Tibial artery (tissue), 4 donors: ENCODE measurements at regions not wholly inside any gene's neighbourhood (a gene's known extent, or its start where the extent isn't known, plus 50 kb on each side); places are given as distances from the start of the nearest gene placed in this dataset.

Experiments
- DNase-seq, 2 donors: peaks; one replicate each; pipeline ENCODE4 v3.0.0-alpha.2; 2019
- H3K27ac ChIP-seq, 2 donors: fragments of 200-600 bp; sonication (generic) in 1 of 2; 1 replicate in 1 of 2; 2 replicates in 1 of 2; pipeline ENCODE4 v1.5.1; 2018 to 2019; ENCODE audit warnings: mild to moderate bottlenecking in 1 of 2
- H3K27me3 ChIP-seq, 2 donors: fragments of 200-600 bp; sonication (generic) in 1 of 2; one replicate each; pipeline versions ENCODE4 v1.5.1 to v1.6.0; 2016 to 2019
- H3K36me3 ChIP-seq, 3 donors: fragments of 200-600 bp; sonication (generic) in 2 of 3; one replicate each; pipeline ENCODE4 v1.5.1; 2016 to 2019; ENCODE audit warnings: mild to moderate bottlenecking in 2 of 3
- H3K4me1 ChIP-seq, 4 donors: fragments of 200-600 bp; sonication (generic) in 2 of 4; 1 replicate in 3 of 4; 2 replicates in 1 of 4; pipeline ENCODE4 v1.5.1; 2016 to 2019
- H3K4me3 ChIP-seq, 2 donors: fragments of 200-600 bp; sonication (generic) in 1 of 2; 1 replicate in 1 of 2; 2 replicates in 1 of 2; pipeline ENCODE4 v1.5.1; 2018 to 2019; ENCODE audit warnings: mild to moderate bottlenecking in 2 of 2
- H3K9me3 ChIP-seq, 3 donors: fragments of 200-600 bp; sonication (generic) in 1 of 3; one replicate each; pipeline ENCODE4 v1.5.1; 2016 to 2019
- intact Hi-C: fragments of 100-400 bp; cut with DNase I; formaldehyde crosslinking; loops from one replicate; pipeline ENCODE4 v1.15.0; 2023; ENCODE audit warnings: low total_unique reads
- TF ChIP-seq, protein P1 (sequence below), 2 experiments: fragments of 200-600 bp in 1 of 2; fragments of 450-650 bp in 1 of 2; IDR thresholded peaks; one replicate each; pipeline ENCODE4 v1.5.1; 2017 to 2019; ENCODE audit warnings: antibody characterized with exemption in 2 of 2, mild to moderate bottlenecking in 1 of 2, moderate library complexity in 1 of 2

- intact Hi-C loops, result no loop called here
Observed at GRCh38 chr11:112593440-112593839, 332.8 kb upstream of the PLET1 start.

GRCh38 chr11:112596324-112596723 is 335.7 kb upstream of the PLET1 start:
- H3K27ac ChIP-seq, result no peak overlapping the region
- no peaks in the 10 kb centered on the region for H3K36me3 ChIP-seq
- H3K27me3 ChIP-seq, result no peaks in the 10 kb centered on the region
- intact Hi-C loops, result no loop called here
- no peaks in the 10 kb centered on the region for H3K9me3 ChIP-seq
- DNase-seq, result no peak
- no peaks in the 10 kb centered on the region for H3K4me1 ChIP-seq
- TF ChIP-seq, protein P1, sequence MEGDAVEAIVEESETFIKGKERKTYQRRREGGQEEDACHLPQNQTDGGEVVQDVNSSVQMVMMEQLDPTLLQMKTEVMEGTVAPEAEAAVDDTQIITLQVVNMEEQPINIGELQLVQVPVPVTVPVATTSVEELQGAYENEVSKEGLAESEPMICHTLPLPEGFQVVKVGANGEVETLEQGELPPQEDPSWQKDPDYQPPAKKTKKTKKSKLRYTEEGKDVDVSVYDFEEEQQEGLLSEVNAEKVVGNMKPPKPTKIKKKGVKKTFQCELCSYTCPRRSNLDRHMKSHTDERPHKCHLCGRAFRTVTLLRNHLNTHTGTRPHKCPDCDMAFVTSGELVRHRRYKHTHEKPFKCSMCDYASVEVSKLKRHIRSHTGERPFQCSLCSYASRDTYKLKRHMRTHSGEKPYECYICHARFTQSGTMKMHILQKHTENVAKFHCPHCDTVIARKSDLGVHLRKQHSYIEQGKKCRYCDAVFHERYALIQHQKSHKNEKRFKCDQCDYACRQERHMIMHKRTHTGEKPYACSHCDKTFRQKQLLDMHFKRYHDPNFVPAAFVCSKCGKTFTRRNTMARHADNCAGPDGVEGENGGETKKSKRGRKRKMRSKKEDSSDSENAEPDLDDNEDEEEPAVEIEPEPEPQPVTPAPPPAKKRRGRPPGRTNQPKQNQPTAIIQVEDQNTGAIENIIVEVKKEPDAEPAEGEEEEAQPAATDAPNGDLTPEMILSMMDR (IDR thresholded peaks at IDR 0.05), result no peak
- H3K4me3 ChIP-seq, result no peak overlapping the region

More at GRCh38 chr11:112593440-112593839, 332.8 kb upstream of the PLET1 start:
- TF ChIP-seq, protein P1 (IDR thresholded peaks at IDR 0.05), result no peak
- no peak for DNase-seq
- H3K9me3 ChIP-seq, result no peaks in the 10 kb centered on the region
- H3K36me3 ChIP-seq, result no peaks in the 10 kb centered on the region
- no peaks in the 10 kb centered on the region for H3K27me3 ChIP-seq
- H3K4me1 ChIP-seq, result peaks cover 0 to 2% (median 0%) of the 10 kb centered on the region in 4 donors
- H3K4me3 ChIP-seq, result no peak overlapping the region
- H3K27ac ChIP-seq, result no peak overlapping the region

- intact Hi-C loops, result no loop called here
- Histone ChIP-seq H3K4me3 (no peak overlapping the region), H3K27ac (no peak overlapping the region), H3K9me3 (no peaks in the 10 kb centered on the region), H3K27me3 (no peaks in the 10 kb centered on the region), H3K36me3 (no peaks in the 10 kb centered on the region), H3K4me1 (no peaks in the 10 kb centered on the region)
- no peak for DNase-seq
- TF ChIP-seq, protein P1 (IDR thresholded peaks at IDR 0.05), result no peak
Observed at GRCh38 chr11:112597286-112597790, 336.7 kb upstream of the PLET1 start.

- Histone ChIP-seq H3K36me3 (no peaks in the 10 kb centered on the region), H3K27me3 (peaks cover 0 to 3% of the 10 kb centered on the region in 2 donors), H3K27ac (no peak overlapping the region), H3K4me1 (no peaks in the 10 kb centered on the region), H3K4me3 (no peak overlapping the region), H3K9me3 (no peaks in the 10 kb centered on the region)
- no peak for DNase-seq
- intact Hi-C loops, result no loop called here
- TF ChIP-seq, protein P1 (IDR thresholded peaks at IDR 0.05), result no peak
Observed at GRCh38 chr11:112599265-112599664, 338.6 kb upstream of the PLET1 start.

DNA sequence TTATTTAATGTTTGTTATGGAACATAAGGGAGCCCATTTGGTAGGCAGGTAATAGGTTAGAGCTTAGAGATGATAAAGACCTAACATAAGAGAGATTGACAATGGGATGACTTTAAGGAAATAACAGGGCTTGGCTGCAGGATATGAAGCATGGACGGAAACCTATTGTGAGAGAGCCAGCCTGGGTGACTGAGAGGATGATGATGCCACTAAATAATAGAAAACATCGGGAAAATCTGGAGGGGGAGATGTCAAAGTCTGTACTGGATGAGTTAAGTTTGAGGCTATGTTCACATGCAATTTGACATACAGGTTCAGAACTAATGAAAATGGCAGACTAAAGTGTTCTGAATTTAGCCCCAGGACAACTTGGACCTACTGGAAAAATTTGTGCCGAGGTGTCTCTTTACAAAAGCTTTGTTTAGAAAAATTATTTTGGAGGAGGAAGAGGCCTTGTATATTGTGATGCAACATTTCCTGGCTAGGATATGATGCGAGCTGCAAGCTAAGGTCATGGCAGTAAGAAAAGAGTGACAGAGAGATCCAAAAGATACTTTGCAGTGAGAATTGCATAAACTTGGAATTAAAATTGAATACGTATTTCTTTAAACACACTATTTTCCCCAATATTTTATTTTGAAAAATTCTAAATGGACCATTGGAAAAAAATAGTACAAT is 339.3 kb upstream of the PLET1 start:
- Histone ChIP-seq H3K9me3 (no peaks in the 10 kb centered on the region), H3K27me3 (peaks cover 0 to 7% of the 10 kb centered on the region in 2 donors), H3K4me3 (no peak overlapping the region), H3K4me1 (no peaks in the 10 kb centered on the region), H3K36me3 (no peaks in the 10 kb centered on the region), H3K27ac (no peak overlapping the region)
- no peak for DNase-seq
- TF ChIP-seq, protein P1 (IDR thresholded peaks at IDR 0.05), result no peak
- intact Hi-C loops, result no loop called here
